Left lung (tissue), 4 donors: ENCODE measurements at regions not wholly inside any gene's neighbourhood (a gene's known extent, or its start where the extent isn't known, plus 50 kb on each side); places are given as distances from the start of the nearest gene placed in this dataset.

Experiments used
- ATAC-seq: fragments of 200-7000 bp; cut with Tn5 transposase; one replicate; pipeline ENCODE4 v1.9.1; 2020; ENCODE audit warnings: moderate library complexity
- DNase-seq, 4 donors: peaks; one replicate each; pipeline ENCODE4 v3.0.0-alpha.2; 2013 to 2020
- H3K27ac ChIP-seq, 2 donors: fragments of 200-600 bp; sonication (generic) in 1 of 2; one replicate each; pipeline versions ENCODE4 v1.5.0 to v1.8.0; 2020 to 2021
- H3K27me3 ChIP-seq, 2 donors: fragments of 200-600 bp; sonication (generic) in 1 of 2; one replicate each; pipeline versions ENCODE4 v1.5.0 to v1.8.0; 2020 to 2021
- H3K36me3 ChIP-seq, 2 donors: fragments of 200-600 bp; sonication (generic) in 1 of 2; one replicate each; pipeline versions ENCODE4 v1.5.0 to v1.8.0; 2020 to 2021
- H3K4me1 ChIP-seq, 2 donors: fragments of 200-600 bp; one replicate each; pipeline ENCODE4 v1.8.0; 2021
- H3K4me3 ChIP-seq, 2 donors: fragments of 200-600 bp; sonication (generic) in 1 of 2; one replicate each; pipeline versions ENCODE4 v1.5.0 to v1.8.0; 2020 to 2021; ENCODE audit warnings: mild to moderate bottlenecking in 1 of 2
- H3K9me3 ChIP-seq, 2 donors: fragments of 200-600 bp; sonication (generic) in 1 of 2; one replicate each; pipeline versions ENCODE4 v1.5.0 to v1.8.0; 2020 to 2021
- intact Hi-C, 2 donors: fragments of 100-400 bp; cut with DNase I; formaldehyde crosslinking; loops; one replicate each; pipeline versions ENCODE4 v1.11.2 to v1.14.2; 2022
- TF ChIP-seq, protein P1 (sequence below), 2 donors: fragments of 200-600 bp; sonication (generic) in 1 of 2; IDR thresholded peaks; one replicate each; pipeline versions ENCODE4 v1.5.0 to v1.8.0; 2021; ENCODE audit warnings: antibody characterized with exemption in 2 of 2
- donor health status: DM: no; HTN: yes; CAD: no.
- donor health status: DM: no; HTN: no; CAD: no.

DNA sequence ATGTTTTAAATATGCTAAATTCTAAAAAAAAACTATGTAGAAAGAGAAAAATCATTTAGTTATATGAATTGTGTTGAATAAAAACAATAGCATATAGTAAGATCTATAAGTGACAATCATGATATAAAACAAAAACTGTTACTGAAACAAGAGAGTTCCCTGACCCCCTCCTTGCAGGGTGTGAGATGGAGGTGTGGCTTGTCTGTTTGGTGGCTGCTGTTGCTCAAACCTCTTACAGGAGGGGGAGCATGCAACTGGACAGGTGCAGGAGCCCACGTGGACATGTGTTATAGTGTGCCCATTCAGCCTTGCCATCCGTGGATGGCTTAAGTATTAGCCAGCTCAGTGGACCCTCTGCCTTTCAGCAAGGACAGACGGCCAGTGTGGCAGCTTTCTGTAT is 206.7 kb downstream of the MOXD1 start:
- ATAC-seq (no peak), DNase-seq (no peak)
- Histone ChIP-seq H3K27ac (no peak overlapping the region), H3K9me3 (no peaks in the 10 kb centered on the region), H3K4me1 (no peaks in the 10 kb centered on the region), H3K36me3 (no peaks in the 10 kb centered on the region), H3K4me3 (no peak overlapping the region), H3K27me3 (no peaks in the 10 kb centered on the region)
- intact Hi-C loops, result no loop called here
- TF ChIP-seq, protein P1, sequence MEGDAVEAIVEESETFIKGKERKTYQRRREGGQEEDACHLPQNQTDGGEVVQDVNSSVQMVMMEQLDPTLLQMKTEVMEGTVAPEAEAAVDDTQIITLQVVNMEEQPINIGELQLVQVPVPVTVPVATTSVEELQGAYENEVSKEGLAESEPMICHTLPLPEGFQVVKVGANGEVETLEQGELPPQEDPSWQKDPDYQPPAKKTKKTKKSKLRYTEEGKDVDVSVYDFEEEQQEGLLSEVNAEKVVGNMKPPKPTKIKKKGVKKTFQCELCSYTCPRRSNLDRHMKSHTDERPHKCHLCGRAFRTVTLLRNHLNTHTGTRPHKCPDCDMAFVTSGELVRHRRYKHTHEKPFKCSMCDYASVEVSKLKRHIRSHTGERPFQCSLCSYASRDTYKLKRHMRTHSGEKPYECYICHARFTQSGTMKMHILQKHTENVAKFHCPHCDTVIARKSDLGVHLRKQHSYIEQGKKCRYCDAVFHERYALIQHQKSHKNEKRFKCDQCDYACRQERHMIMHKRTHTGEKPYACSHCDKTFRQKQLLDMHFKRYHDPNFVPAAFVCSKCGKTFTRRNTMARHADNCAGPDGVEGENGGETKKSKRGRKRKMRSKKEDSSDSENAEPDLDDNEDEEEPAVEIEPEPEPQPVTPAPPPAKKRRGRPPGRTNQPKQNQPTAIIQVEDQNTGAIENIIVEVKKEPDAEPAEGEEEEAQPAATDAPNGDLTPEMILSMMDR (IDR thresholded peaks at IDR 0.05), result no peak

DNA sequence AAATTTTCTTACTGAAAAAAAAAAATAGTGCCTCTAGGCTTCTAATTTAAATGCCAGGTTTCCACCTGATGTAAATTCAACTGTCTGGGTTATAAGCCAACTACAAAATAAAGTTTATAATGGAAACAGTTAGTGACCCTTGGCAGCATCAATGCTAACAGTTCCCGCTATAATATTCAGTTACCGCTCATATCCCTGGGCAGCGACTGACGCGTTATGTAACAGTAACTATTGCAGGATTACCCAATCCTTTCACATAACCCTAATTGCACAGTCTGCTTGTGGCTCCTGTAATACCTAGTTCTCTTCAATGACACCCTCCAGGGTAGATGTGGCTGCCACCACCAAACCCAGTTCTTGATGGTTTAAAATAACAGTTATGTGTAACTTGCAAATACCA is 208.6 kb downstream of the MOXD1 start:
- DNase-seq (no peak), ATAC-seq (no peak)
- Histone ChIP-seq H3K27me3 (no peaks in the 10 kb centered on the region), H3K36me3 (no peaks in the 10 kb centered on the region), H3K4me1 (no peaks in the 10 kb centered on the region), H3K4me3 (no peak overlapping the region), H3K27ac (no peak overlapping the region), H3K9me3 (no peaks in the 10 kb centered on the region)
- intact Hi-C loops, result no loop called here
- TF ChIP-seq, protein P1 (IDR thresholded peaks at IDR 0.05), result no peak

DNA sequence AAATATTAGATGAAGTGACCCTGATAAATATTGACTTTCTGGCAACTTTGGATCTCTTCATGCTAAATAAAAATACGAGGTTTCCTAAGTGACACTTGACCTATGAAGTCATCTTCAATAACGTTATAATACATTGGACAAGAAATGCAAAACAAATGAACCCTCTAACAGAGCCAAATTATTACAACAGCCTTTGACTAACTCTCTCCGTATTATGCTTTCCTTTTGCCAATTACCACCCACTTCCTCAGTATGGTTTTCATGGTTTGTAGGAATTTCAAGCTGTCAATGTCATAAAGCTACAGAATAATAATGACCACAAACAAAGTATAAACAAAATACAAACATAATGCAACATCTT is 210.5 kb downstream of the MOXD1 start:
- intact Hi-C loops, result no loop called here
- no peak overlapping the region for H3K4me3 ChIP-seq
- H3K9me3 ChIP-seq, result no peaks in the 10 kb centered on the region
- no peaks in the 10 kb centered on the region for H3K27me3 ChIP-seq
- DNase-seq, result no peak
- H3K27ac ChIP-seq, result no peak overlapping the region
- H3K36me3 ChIP-seq, result no peaks in the 10 kb centered on the region
- no peaks in the 10 kb centered on the region for H3K4me1 ChIP-seq
- peak; percentile 39 for ATAC-seq
- TF ChIP-seq, protein P1 (IDR thresholded peaks at IDR 0.05), result no peak

DNA sequence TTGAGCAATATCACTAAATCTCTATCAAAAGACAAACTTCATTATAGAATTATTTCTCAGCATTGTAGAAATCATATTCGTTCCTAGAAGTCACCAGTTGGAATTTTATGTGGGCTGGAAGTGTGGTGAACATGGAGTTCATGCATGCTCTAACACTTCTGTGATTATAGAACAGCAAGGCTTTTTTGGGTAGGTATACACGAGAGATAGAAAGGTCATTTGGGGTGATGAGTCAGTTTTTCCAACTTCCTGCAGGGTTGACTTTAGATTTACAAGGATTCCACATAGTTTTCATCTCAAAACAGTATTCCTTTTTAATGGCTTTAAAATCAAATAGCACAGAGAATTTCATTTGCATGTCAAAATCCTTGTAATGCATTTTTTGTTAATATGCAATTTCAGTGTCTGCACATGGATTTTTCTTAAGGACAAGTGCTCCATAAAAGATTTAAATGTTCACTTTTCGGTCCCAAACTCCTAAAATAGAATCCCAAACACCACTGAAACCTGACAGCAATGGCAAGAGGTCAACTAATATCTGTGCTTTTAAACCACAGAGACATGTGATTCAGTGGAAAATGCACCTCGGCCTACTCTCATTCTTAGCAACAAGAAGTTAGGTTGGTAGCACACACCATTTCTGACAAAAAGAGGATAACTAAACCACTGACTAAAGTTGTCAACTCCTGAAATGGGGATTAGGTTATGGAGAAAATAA is 211.0 kb downstream of the MOXD1 start:
- ATAC-seq (no peak), DNase-seq (no peak)
- intact Hi-C loops, result no loop called here
- Histone ChIP-seq H3K4me3 (no peak overlapping the region), H3K36me3 (no peaks in the 10 kb centered on the region), H3K27me3 (no peaks in the 10 kb centered on the region), H3K27ac (no peak overlapping the region), H3K9me3 (no peaks in the 10 kb centered on the region), H3K4me1 (no peaks in the 10 kb centered on the region)
- TF ChIP-seq, protein P1 (IDR thresholded peaks at IDR 0.05), result no peak

DNA sequence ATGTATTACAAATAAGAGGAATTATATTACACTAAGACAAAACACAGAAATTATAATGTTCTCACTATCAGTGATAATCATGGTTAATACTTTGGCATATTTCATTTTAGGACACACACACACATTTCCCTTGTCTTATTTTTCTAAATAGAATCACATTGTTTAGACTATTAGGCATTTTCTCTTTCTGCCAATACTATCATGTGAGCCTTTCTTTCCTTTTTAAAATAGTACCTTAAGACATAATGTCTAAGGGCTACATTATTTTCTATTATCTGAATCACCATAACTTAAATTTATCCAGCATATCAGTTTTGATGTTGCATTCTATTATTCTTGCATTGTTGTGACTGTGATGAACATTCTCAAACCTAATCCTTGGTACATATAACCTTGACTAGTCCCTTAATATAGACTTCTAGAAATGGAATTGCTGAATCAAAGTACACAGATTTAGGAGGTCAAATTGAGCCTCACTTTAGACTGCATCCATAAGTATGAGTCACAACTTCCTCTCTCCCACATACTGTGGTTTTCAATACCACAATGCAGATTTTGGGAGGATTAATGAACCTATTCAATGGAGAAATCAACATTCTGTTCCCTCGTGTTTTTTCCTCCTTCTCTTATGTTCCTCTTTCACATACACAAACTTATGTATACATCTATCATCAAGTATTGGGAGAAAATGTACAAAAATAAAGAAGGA is 212.6 kb downstream of the MOXD1 start:
- no peak for DNase-seq
- intact Hi-C loops, result no loop called here
- Histone ChIP-seq H3K27ac (no peak overlapping the region), H3K4me3 (no peak overlapping the region), H3K27me3 (no peaks in the 10 kb centered on the region), H3K36me3 (no peaks in the 10 kb centered on the region), H3K9me3 (peaks cover 0 to 2% of the 10 kb centered on the region in 2 donors), H3K4me1 (no peaks in the 10 kb centered on the region)
- TF ChIP-seq, protein P1 (IDR thresholded peaks at IDR 0.05), result no peak
- ATAC-seq, result peak; percentile 30
